H4 (cell line): ENCODE measurements at regions not wholly inside any gene's neighbourhood (a gene's known extent, or its start where the extent isn't known, plus 50 kb on each side); places are given as distances from the start of the nearest gene placed in this dataset.
"Not testable (repeated sequence)": the region's sequence is repeated elsewhere in the genome, so short reads cannot be mapped to it uniquely, and the experiment has no call there.

Source experiments
- DNase-seq: peaks from one replicate; pipeline ENCODE4 v3.0.0-alpha.2; 2015; ENCODE audit warnings: low spot score

DNA sequence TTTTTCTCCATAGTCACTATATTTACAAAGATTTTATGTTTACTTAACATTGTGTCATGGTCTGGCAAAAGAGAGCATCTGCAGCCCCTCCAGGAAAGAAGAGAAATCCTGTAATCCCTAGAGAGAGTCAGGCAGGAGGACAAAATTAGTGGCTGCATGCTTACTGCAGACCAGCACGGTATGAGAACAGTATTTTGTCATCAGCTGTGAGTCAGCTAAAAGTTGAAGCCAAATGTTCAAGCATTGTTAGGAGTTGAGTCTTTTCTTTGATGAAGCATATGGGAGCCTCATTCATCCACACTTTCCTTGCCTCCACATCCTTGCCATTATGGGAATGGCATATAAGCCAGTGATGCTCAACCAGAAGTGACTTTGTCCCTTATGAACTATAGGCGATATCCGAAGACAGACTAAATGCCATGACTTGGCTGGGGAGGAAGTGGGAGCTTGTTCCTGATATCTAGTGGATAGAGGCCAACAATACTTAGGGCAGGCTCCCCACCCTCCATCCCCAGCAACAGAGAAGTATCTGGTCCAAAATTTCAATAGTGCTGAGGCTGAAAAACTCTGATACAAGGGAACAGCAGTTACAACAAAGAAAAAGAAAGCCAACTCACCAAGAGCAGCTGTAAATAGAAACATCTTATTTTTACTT is 112.0 kb upstream of the OR5AK2 start:
- DNase-seq: no peak

DNA sequence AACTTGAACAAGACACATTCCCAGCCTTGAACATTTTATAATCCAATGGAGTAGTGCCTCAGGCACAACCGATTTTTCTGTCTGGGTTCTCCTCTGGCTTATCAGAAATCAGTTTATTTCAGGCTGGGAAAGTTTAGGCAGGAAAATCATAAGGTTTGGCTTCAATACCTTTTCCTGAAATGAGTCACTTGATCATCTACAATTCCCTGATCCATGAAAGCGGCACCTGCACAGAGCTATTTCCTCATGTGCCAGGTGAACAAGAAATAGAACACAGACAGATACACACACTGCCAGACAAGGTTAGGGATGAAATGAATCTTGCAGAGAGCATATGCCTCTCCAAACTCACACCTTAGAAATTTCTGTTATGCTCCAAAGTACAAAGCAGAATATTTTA is 106.7 kb upstream of the OR9G4 start:
- DNase-seq: no peak

DNA sequence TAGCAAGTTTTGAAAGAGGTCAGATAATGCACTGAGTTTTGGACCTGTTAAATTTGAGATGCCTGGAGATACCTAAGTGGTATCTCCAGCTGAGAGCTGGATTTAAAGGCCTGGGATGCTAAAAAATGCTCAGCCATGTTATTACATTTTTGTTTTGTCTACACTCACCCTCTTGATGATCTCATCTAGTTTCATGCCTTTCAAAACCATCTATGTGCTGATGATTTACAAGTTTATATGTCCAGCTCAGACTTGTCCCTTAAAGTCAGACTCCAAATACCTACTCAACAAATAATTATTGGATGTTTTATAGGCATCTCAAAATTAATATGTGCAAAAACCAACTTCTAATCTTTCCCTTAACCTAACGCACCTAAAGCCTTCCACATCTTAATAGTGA is 103.6 kb upstream of the OR9G4 start:
- no peak for DNase-seq

DNA sequence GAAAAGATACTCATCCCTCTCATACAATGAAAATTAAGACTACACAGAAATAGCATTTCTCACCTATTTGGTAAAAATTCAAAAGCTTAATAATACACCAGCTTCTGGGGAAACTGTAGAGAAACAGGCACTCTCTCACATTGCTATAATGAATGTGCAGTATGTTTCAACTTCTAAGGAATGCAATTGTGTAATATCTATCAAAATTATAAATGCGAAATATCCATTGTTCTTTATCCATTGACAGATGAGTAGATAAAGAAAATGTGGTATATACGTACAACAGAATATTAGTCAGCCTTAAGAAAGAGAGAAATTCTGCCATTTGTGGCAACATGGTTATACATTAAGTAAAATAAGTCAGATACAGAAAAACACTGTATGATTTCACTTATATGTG is 101.4 kb upstream of the OR9G4 start:
- DNase-seq: no peak

DNA sequence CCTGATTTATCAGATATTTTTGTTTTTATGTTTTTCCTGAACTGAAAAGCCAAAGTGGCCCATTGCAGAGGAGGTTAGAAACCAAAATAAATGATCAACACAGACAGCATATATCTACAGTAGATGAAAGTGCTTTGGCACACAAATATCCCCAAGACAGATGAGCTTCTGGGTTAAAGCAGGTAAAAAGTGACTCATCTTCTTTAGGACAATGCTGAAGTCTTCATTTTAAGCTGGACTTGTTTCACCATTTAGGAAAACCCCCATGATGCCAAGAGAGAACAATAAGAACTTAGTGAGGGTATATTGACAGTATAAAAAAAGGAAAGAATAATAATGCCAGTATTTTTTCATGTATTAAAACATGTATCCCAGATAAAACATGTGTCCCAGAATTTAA is 100.8 kb upstream of the OR9G4 start:
- DNase-seq: no peak

DNA sequence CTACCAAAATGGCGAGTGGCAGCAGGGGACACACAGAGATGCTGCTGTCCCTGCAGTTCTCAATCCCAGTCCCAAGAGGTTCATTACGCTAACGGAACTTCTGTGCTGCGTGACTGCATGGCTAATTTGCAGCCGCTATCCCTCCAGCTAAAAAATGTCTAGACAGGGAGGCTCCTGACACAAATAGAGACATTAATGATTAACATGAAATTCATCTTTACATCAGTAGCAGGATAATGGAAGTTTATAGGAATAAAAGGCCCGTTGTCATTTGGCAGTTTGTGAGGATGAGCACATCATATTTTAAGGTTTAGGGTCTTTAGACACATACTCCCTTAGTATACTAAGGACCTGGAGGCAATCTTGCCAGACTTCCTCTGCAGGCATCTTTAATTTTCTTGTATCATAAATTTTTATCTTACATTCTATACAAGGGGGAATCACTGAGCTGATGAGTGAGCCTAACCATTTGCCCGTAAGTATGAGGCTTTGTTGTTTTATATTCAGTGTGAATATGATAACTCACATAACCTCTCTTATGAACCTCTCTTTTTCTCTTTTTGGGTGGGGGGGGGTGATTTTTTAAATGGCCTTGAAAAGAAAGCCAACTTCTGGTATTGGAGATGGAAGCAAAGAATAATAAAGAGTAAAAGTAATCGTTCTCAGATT is 99.8 kb upstream of the OR9G4 start:
- DNase-seq: no peak

DNA sequence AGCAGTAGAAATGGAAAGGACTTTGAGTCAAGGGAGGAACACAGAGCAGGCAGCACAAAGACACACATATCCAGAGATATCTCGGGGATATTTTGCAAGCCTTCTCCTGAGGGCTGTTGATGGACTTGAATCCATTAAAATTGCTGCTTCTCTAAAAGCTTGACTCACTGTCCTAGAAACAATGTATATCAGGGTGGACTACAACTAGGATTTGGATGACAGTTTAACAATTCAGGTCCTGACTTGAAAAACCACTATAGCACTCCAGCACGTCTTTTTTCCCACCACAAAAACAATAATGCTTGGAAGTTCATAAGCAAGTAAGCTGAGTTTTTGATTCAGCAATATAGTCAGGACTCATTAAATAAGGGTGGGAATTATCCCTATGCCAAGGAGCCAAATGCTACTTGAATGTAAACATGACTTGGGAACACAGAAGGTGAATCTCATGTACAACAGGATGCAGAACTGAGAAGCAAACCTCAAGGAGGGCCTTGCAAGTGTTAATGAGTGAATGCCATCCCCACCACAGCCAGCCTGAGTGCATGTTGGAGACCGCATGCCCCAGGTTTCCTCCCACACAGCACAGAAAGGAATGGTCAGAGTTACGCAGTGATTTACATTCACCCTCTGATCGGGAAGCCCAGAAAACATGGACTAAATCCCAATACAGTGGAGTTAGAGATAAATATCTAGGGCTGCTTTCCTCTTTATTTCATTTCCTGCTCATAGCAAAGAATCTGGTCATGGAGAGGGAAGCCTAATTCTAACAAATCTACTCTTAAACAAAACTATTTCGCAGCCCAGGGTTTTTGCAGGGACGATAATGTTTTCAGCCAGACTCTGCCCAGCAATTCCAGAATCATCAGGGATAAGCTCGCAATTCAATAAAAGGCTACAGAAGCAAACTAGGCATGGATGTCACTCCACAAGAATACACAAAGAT is 98.4 kb upstream of the OR9G4 start:
- DNase-seq: no peak

DNA sequence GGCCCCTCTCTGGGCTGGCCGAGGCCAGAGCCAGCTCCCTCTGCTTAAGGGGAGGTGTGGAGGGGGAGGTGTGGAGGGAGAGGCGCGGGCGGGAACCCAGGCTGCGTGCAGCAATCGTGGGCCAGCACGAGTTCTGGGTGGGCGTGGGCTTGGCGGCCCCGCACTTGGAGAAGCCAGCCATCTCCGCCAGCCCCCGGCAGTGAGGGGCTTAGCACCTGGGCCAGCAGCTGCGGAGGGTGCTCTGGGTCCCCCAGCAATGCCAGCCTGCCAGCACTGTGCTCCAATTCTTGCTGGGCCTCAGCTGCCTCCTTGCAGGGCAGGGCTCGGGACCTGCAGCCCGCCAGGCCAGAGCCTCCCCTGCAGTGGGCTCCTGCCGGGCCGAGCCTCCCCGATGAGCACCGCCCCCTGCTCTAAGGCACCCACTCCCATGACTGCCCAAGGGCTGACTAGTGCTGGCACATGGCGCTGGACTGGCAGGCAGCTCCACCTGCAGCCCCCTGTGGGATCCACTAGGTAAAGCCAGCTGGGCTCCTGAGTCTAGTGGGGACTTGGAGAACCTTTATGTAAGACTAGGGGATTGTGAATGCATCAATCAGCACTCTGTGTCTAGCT is 96.7 kb upstream of the OR9G4 start:
- DNase-seq: no peak

DNA sequence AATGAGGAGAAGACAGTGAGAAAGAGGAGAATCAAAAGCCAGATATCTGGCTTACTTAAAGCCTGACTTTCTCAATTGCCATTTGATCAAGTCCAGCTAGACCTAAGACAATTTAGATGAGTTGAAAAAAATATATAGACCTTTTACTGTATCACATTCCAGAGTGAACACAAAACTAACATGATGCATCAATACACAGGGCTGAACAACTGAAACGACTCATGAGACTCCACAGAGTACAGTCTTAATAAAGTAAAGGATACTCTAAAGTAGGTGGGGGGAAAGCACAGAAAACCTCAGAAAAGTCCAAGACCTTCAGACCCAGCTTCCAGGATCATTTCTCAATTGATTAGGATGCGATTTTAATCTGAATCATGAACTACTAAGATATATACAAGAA is 95.3 kb upstream of the OR9G4 start:
- DNase-seq: no peak

DNA sequence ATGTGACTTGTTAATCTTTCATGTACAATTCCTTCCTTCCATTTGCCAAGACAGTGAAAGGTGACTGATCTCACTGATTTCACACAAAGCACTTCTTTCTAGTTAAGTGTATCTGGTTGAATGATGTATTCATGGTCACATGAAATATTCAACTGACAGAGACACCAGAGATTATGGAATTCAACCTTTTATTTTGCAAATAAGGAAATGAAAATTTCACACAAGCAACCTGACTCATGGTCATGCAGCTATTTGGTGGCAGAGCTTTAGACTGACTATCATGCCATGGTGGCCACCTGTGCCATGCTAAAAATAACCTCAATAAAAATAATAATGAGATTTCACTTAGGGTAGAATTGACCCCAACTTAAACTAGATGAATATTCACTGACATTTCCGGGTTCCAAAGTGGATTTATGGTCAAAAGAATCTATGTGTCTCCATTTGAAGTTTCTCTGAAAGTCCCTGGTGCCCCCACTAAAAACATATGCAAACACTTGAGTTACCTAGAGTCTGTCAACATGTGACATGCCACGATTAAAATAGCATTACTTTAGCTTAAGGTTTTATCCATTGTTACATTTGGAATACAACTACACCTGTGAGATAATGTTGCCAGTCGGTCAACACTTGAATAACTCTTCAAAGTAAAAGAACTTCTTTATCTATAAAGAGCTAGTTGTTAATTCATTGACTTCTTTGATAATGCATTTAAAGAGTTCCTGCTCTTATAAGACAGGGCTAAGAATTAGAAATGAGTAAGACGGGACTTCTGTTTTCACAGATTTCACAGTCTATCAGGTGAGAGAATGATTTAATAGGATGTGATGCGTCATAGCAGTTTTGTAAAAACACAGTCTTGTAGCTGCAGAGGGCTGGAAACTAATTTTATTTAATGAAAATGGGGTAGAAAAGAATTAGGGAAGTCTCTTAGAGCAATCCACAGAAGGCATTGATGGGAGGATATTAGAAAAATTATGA is 94.6 kb upstream of the OR9G4 start:
- DNase-seq: no peak

DNA sequence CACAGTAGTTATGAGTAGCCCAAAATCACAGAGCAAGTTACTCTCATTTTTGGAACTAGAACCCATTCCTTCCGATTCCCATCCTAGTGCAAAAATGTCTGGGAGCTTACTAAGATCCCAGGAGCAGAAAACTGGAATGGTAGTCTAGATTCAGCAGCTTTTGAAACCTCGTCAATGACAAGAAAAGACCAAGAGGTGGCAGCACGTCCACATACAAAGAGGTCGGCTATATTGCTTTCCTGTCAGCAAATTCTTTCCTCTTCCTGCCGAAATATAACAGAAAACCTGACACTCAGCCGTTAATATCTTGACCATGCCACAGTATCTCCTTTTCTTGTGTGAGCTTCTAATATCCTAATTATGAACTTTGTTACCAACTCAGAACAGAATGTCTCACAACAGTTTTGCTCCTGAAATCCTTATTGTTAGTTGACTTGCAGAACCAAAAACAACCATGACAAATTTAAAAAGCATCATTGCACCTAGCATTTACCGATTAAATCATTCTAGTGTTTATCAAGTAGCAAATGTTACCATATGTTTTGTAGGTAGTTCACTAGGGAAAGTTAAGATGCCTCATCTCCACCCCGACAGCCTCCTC is 92.8 kb upstream of the OR9G4 start:
- peak; percentile 36 for DNase-seq

DNA sequence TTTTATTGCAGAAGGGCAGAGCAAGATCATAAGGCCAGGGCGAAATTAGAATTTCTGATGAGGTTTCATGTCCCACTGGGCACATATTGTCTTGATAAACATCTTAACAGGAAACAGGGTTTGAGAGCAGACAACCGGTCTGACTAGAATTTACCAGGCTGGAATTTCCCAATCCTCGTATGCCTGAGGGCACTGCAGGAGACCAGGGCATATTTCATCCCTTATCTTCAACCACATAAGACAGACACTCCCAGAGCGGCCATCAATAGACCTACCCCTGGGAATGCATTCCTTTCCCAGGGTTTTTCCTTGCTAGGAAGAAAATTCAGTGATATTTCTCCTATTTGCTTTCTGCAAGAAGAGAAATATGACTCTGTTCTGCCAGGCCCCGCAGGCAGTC is 78.9 kb upstream of the OR9G4 start:
- DNase-seq: not testable (repeated sequence)

DNA sequence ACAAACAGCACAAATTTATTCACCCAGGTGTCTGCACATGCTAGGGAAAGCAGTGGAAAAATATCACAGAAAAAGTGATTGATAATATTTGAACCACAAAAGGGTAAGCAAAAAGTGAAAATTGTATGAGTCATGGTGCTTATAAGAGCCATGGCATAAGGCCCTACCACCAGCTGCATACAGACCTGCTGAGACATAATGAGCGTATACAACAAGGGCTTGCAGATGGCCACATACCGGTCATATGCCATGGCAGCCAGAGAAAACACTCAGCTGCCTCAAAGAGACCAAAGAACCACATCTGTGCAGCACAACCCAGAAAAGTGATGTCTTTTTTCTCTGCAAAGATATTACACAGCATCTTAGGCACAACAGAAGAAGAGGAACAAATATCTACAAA is 71.4 kb upstream of the OR9G4 start:
- no peak for DNase-seq

DNA sequence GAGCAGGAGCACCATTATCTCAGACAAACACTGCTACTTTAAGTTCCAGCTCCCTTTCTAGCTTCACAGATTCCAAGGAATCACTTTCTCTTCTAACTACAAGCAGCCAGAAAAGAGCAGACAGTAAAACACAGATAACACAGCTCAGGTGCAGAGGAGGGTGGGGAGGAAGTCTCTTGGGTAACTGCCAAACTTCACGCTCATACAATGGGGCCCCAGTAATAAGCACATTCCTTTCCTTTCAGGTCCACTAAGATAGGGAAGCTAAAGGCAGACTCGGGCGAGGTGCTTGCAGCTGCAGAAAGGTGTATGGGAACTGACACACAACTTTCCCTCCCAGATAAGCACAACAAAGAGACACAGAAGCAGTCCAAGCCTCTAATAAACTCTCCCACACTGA is 69.2 kb upstream of the OR9G4 start:
- no peak for DNase-seq

DNA sequence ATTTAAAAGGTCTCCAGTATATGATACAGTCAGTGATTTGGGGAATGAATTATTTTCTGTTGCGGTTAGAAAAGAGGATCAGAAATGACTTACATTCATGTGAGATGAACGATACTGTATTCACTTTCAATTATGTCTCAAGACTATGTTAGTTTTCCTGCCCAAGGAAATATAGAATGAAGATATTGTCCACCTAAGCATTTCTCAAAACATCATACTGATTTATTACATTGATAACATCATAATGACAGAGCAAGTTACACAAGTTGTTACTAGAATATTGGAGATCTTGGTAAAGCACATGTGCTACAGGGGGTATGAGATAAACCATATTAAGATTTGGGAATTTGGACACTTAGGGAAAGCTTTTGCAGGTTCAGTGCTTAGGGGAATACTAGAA is 67.8 kb upstream of the OR9G4 start:
- DNase-seq: no peak

DNA sequence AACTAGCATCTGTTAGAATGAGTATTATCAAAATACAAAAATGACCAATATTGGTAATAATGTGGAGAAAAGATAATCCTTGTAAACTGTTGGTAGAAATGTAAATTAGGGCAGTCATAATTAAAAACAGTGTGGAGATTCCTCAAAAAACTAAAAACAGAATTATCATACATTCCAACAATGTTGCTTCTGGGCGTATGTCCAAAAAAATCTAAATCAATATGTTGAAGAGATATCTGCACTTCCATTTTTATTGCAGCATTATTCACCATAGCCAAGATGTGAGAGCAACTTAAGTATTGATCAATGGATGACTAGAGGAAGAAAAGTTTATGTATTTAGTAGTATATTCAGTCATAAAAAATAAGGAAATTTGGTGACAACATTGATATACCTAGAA is 59.8 kb upstream of the OR9G4 start:
- no peak for DNase-seq

DNA sequence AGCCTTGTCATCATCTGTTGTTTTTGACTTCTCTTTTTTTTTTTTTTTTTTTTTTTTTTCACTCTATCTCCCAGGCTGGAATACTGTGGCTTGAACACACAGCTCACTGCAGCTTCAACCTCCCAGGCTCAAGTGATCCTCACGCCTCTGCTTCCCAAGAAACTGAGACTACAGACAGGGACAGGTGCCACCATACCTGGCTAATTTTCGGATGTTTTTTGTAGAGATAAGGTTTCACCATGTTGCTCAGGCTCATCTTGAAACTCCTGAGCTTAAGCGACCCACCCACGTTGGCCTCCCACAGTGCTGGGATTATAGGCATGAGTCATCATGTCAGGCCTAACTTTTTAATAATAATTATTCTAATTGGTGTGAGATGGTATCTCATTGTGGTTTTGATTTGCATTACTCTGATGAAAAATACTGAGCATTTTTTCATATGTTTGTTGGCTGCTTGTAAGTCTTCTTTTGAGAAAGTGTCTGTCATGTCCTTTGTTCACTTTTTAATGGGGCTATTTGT is 51.3 kb upstream of the OR9G4 start:
- no peak for DNase-seq
